ENCODE measurements at regions not wholly inside any gene's neighbourhood (a gene's known extent, or its start where the extent isn't known, plus 50 kb on each side); places are given as distances from the start of the nearest gene placed in this dataset.

DNA sequence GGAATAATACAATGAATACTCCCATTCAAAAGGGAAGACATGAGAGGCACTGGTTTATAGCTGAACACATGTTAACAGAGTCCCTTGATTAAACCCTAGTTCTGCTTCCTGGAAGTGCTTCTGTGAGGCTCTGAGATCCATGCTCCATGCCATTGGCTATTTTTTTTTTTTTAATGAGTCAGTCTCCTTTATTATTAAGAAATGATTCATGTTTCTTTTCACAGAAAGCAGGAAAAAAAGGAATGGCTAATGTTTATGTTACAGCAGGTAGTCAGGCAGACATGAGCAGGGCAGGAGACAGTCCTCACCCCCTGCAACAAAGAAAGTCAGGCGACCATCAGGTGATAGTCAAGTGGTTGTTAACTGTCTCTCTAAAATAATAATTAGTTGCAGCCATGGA lies 598.7 kb downstream of the EPHA5 start:
- H3K36me3 ChIP-seq (ENCODE audit: control insufficient read depth in 2 of 3, insufficient read depth in 3 of 3, low read length in 3 of 3), result no peaks in the 10 kb centered on the region
- DNase-seq, result no peak
- H3K4me1 ChIP-seq (ENCODE audit: control insufficient read depth in 2 of 2, insufficient read depth in 2 of 2, low read length in 2 of 2), result no peaks in the 10 kb centered on the region
- H3K27me3 ChIP-seq (ENCODE audit: control insufficient read depth in 2 of 2, insufficient read depth in 2 of 2, low read length in 2 of 2), result no peaks in the 10 kb centered on the region
- Mint-ChIP-seq H3K36me3 (no peaks in the 10 kb centered on the region), H3K4me3 (no peak overlapping the region), H3K9me3 (peaks cover 0 to 6% (median 0%) of the 10 kb centered on the region in 11 donors), H3K4me1 (no peaks in the 10 kb centered on the region), H3K27me3 (no peaks in the 10 kb centered on the region), H3K27ac (no peak overlapping the region)
- no peak overlapping the region for H3K4me3 ChIP-seq (ENCODE audit: low read length)
- H3K9me3 ChIP-seq (ENCODE audit: control insufficient read depth in 2 of 3, low read length in 3 of 3), result no peaks in the 10 kb centered on the region
- POLR2A ChIA-PET, result no interaction called here
- intact Hi-C loops (cut with micrococcal nuclease), result no loop called here
- no peak overlapping the region for H3K27ac ChIP-seq (ENCODE audit: low read depth, low read length)
- CTCF ChIA-PET, result no interaction called here
- ATAC-seq, result no peak

GRCh38 chr4:65069177-65069576 lies 601.1 kb downstream of the EPHA5 start:
- Mint-ChIP-seq H3K4me1 (no peaks in the 10 kb centered on the region), H3K27me3 (no peaks in the 10 kb centered on the region), H3K36me3 (no peaks in the 10 kb centered on the region), H3K9me3 (peaks cover 0 to 6% (median 0%) of the 10 kb centered on the region in 11 donors), H3K4me3 (no peak overlapping the region), H3K27ac (no peak overlapping the region)
- H3K4me1 ChIP-seq (ENCODE audit: control insufficient read depth in 2 of 2, insufficient read depth in 2 of 2, low read length in 2 of 2), result no peaks in the 10 kb centered on the region
- H3K9me3 ChIP-seq (ENCODE audit: control insufficient read depth in 2 of 3, low read length in 3 of 3), result no peaks in the 10 kb centered on the region
- no peak overlapping the region for H3K27ac ChIP-seq (ENCODE audit: low read depth, low read length)
- no peaks in the 10 kb centered on the region for H3K36me3 ChIP-seq (ENCODE audit: control insufficient read depth in 2 of 3, insufficient read depth in 3 of 3, low read length in 3 of 3)
- ChIA-PET CTCF (interaction anchor here (0.6 kb wide), 1 partner anchor 172 kb away, joined by 4 read pairs; no protein-coding TSS in a partner anchor), POLR2A (no interaction called here)
- H3K4me3 ChIP-seq (ENCODE audit: low read length), result no peak overlapping the region
- intact Hi-C loops (cut with micrococcal nuclease), result no loop called here
- DNase-seq (no peak), ATAC-seq (no peak)
- no peaks in the 10 kb centered on the region for H3K27me3 ChIP-seq (ENCODE audit: control insufficient read depth in 2 of 2, insufficient read depth in 2 of 2, low read length in 2 of 2)

DNA sequence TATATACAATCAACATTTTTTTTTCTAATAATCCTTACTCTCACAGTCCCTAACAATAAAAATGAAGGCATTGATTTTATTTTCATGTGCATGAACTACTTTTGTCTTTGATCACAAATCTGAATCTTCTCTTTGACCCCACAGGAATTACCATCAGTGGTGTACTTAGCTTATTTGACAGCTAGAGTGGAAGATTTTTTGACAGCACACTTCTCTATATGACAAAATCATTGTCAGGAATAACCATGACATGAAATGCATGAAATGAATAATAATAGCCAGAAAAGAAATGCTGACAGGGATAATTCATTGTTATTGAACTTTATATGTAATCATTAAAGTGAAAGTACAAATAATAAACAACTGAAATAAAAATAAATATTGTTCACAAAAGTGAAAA lies 604.2 kb downstream of the EPHA5 start:
- no peaks in the 10 kb centered on the region for H3K9me3 ChIP-seq (ENCODE audit: control insufficient read depth in 2 of 3, low read length in 3 of 3)
- no peak overlapping the region for H3K4me3 Mint-ChIP-seq
- CTCF ChIA-PET, result no interaction called here
- H3K27ac Mint-ChIP-seq, result no peak overlapping the region
- H3K4me1 Mint-ChIP-seq, result no peaks in the 10 kb centered on the region
- POLR2A ChIA-PET, result no interaction called here
- no peaks in the 10 kb centered on the region for H3K36me3 ChIP-seq (ENCODE audit: control insufficient read depth in 2 of 3, insufficient read depth in 3 of 3, low read length in 3 of 3)
- H3K4me3 ChIP-seq (ENCODE audit: low read length), result no peak overlapping the region
- no peak for ATAC-seq
- H3K4me1 ChIP-seq (ENCODE audit: control insufficient read depth in 2 of 2, insufficient read depth in 2 of 2, low read length in 2 of 2), result no peaks in the 10 kb centered on the region
- peaks cover 0 to 7% (median 1%) of the 10 kb centered on the region in 11 donors for H3K9me3 Mint-ChIP-seq
- no peak for DNase-seq
- intact Hi-C loops (cut with micrococcal nuclease), result no loop called here
- H3K27ac ChIP-seq (ENCODE audit: low read depth, low read length), result no peak overlapping the region
- H3K36me3 Mint-ChIP-seq, result no peaks in the 10 kb centered on the region
- no peaks in the 10 kb centered on the region for H3K27me3 ChIP-seq (ENCODE audit: control insufficient read depth in 2 of 2, insufficient read depth in 2 of 2, low read length in 2 of 2)
- no peaks in the 10 kb centered on the region for H3K27me3 Mint-ChIP-seq

DNA sequence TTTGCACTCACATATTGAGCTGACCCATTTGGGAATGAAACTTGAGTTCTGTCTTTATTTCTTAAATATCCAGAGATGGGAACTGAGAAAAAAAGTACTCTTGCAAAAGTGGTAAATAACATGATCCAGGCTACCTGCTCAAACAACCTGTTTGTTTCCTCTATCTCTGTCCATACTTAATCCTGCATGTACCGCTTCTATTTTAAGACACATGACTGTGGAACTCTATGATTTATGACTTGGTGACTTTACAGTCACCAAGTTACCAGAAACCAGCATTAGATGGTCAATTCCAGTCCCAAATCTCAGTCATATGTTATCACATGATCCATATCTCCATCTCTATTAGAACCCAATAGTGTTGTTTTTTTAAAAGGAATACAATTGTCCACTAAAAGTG lies 606.7 kb downstream of the EPHA5 start:
- Histone ChIP-seq H3K4me1 (ENCODE audit: control insufficient read depth in 2 of 2, insufficient read depth in 2 of 2, low read length in 2 of 2) (no peaks in the 10 kb centered on the region), H3K36me3 (ENCODE audit: control insufficient read depth in 2 of 3, insufficient read depth in 3 of 3, low read length in 3 of 3) (no peaks in the 10 kb centered on the region), H3K4me3 (ENCODE audit: low read length) (no peak overlapping the region), H3K9me3 (ENCODE audit: control insufficient read depth in 2 of 3, low read length in 3 of 3) (no peaks in the 10 kb centered on the region), H3K27ac (ENCODE audit: low read depth, low read length) (no peak overlapping the region), H3K27me3 (ENCODE audit: control insufficient read depth in 2 of 2, insufficient read depth in 2 of 2, low read length in 2 of 2) (no peaks in the 10 kb centered on the region)
- Mint-ChIP-seq H3K4me1 (no peaks in the 10 kb centered on the region), H3K36me3 (no peaks in the 10 kb centered on the region), H3K4me3 (no peak overlapping the region), H3K27me3 (no peaks in the 10 kb centered on the region), H3K27ac (no peak overlapping the region), H3K9me3 (peaks cover 0 to 7% (median 3%) of the 10 kb centered on the region in 11 donors)
- POLR2A ChIA-PET, result no interaction called here
- intact Hi-C loops (cut with micrococcal nuclease), result no loop called here
- no peak for ATAC-seq
- DNase-seq, result no peak
- CTCF ChIA-PET, result no interaction called here

DNA sequence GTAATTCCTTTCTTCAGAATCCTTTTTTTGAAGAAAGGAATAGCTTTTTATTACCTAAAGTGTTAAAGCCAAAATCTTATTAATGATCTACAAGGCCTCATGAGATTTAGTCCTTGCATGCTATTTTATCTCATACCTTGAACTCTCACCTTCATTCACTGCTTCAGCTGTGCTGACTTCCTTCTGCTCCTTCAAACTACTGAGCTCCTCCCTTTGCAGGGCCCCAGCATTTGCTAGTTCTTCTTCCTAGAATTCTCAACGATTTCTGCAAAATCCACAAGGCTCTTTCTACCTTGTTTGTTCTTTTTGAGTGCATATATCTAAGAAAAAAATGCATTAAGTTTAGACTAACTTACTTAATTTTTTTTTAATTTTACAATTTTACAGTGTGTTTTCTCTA lies 619.5 kb downstream of the EPHA5 start:
- Mint-ChIP-seq H3K36me3 (no peaks in the 10 kb centered on the region), H3K9me3 (peaks cover 0 to 9% (median 0%) of the 10 kb centered on the region in 11 donors), H3K27ac (no peak overlapping the region), H3K4me3 (no peak overlapping the region), H3K4me1 (no peaks in the 10 kb centered on the region), H3K27me3 (no peaks in the 10 kb centered on the region)
- DNase-seq, result no peak
- Histone ChIP-seq H3K9me3 (ENCODE audit: control insufficient read depth in 2 of 3, low read length in 3 of 3) (no peaks in the 10 kb centered on the region), H3K4me1 (ENCODE audit: control insufficient read depth in 2 of 2, insufficient read depth in 2 of 2, low read length in 2 of 2) (no peaks in the 10 kb centered on the region), H3K36me3 (ENCODE audit: control insufficient read depth in 2 of 3, insufficient read depth in 3 of 3, low read length in 3 of 3) (no peaks in the 10 kb centered on the region), H3K4me3 (ENCODE audit: low read length) (no peak overlapping the region), H3K27ac (ENCODE audit: low read depth, low read length) (no peak overlapping the region), H3K27me3 (ENCODE audit: control insufficient read depth in 2 of 2, insufficient read depth in 2 of 2, low read length in 2 of 2) (no peaks in the 10 kb centered on the region)
- ChIA-PET CTCF (no interaction called here), POLR2A (no interaction called here)
- intact Hi-C loops (cut with micrococcal nuclease), result no loop called here
- no peak for ATAC-seq

DNA sequence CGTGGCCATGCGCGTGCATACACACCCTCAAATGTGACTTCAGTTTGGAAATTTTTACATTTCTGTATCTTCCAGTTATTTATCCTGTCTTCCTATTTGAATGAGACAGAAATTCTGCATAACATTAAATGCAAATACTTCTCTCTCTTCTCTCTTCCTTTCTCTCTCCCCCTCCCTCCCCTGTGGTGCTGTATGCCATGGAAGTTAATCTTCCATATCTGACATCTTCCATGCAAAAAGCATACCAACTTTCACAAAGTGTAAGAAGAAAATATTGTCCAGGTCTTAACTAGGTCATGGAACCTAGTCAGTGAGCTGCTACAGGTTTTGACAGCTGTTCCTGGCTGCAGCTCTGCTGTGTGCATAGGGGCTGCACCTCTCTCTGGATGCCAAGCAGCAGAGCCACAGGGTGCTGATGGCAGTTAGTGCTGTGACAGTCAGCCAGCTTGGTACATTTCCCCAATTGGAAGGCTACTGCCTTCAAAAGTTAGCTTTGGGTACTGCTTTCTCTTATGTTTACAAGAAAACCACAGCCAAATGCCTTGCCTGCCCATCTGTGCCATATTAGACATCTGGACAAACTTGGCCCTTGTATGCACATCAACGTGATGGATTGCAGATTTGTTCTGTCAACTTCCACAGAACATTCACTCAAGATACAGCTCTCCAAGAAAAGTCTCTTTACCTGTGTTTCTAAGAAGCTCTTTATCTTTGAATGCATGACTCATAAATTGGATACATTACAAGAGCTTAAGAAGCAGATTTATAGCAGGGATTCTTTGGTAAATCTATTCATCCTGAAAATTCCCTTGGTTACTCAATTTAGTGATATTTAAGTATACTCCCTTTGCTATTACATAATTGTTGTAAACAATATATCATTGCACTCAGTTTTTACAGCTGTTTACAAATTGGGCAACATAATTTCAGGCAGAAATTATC lies 623.8 kb downstream of the EPHA5 start:
- Mint-ChIP-seq H3K9me3 (peaks cover 0 to 11% (median 0%) of the 10 kb centered on the region in 11 donors), H3K36me3 (no peaks in the 10 kb centered on the region), H3K4me1 (no peaks in the 10 kb centered on the region), H3K27ac (no peak overlapping the region), H3K4me3 (no peak overlapping the region), H3K27me3 (no peaks in the 10 kb centered on the region)
- no peak for ATAC-seq
- Histone ChIP-seq H3K27ac (ENCODE audit: low read depth, low read length) (no peak overlapping the region), H3K9me3 (ENCODE audit: control insufficient read depth in 2 of 3, low read length in 3 of 3) (no peaks in the 10 kb centered on the region), H3K4me1 (ENCODE audit: control insufficient read depth in 2 of 2, insufficient read depth in 2 of 2, low read length in 2 of 2) (no peaks in the 10 kb centered on the region), H3K27me3 (ENCODE audit: control insufficient read depth in 2 of 2, insufficient read depth in 2 of 2, low read length in 2 of 2) (no peaks in the 10 kb centered on the region), H3K36me3 (ENCODE audit: control insufficient read depth in 2 of 3, insufficient read depth in 3 of 3, low read length in 3 of 3) (no peaks in the 10 kb centered on the region), H3K4me3 (ENCODE audit: low read length) (no peak overlapping the region)
- intact Hi-C loops (cut with micrococcal nuclease), result no loop called here
- DNase-seq, result no peak
- ChIA-PET CTCF (no interaction called here), POLR2A (no interaction called here)

- no peaks in the 10 kb centered on the region for H3K27me3 ChIP-seq (ENCODE audit: control insufficient read depth in 2 of 2, insufficient read depth in 2 of 2, low read length in 2 of 2)
- Mint-ChIP-seq H3K27me3 (no peaks in the 10 kb centered on the region), H3K4me3 (no peak overlapping the region), H3K36me3 (no peaks in the 10 kb centered on the region), H3K4me1 (no peaks in the 10 kb centered on the region), H3K9me3 (peaks cover 0 to 7% (median 0%) of the 10 kb centered on the region in 11 donors), H3K27ac (no peak overlapping the region)
- no peaks in the 10 kb centered on the region for H3K9me3 ChIP-seq (ENCODE audit: control insufficient read depth in 2 of 3, low read length in 3 of 3)
- H3K4me3 ChIP-seq (ENCODE audit: low read length), result no peak overlapping the region
- ChIA-PET POLR2A (no interaction called here), CTCF (interaction anchor here (0.6 kb wide), 1 partner anchor 61 kb away, joined by 4 read pairs; no protein-coding TSS in a partner anchor)
- H3K36me3 ChIP-seq (ENCODE audit: control insufficient read depth in 2 of 3, insufficient read depth in 3 of 3, low read length in 3 of 3), result no peaks in the 10 kb centered on the region
- no peaks in the 10 kb centered on the region for H3K4me1 ChIP-seq (ENCODE audit: control insufficient read depth in 2 of 2, insufficient read depth in 2 of 2, low read length in 2 of 2)
- intact Hi-C loops (cut with micrococcal nuclease), result no loop called here
- H3K27ac ChIP-seq (ENCODE audit: low read depth, low read length), result no peak overlapping the region
- DNase-seq (no peak), ATAC-seq (no peak)
These were observed 624.6 kb upstream of the TECRL start for GRCh38 chr4:65033899-65034298.
